Esophagus squamous epithelium (tissue), 4 donors: ENCODE measurements at regions not wholly inside any gene's neighbourhood (a gene's known extent, or its start where the extent isn't known, plus 50 kb on each side); places are given as distances from the start of the nearest gene placed in this dataset.

Experiments used
- POLR2A ChIP-seq, 4 donors: fragments of 450-650 bp; IDR thresholded peaks; one replicate each; pipeline ENCODE4 v1.6.1; 2017; ENCODE audit warnings: antibody characterized with exemption in 4 of 4, mild to moderate bottlenecking in 4 of 4, moderate library complexity in 3 of 4
- TF ChIP-seq, protein P1 (sequence below), 6 experiments: fragments of 450-650 bp in 4 of 6; fragments of 200-600 bp in 2 of 6; sonication (generic) in 2 of 6; IDR thresholded peaks; one replicate each; pipeline ENCODE4 v1.5.1; 2016 to 2019; ENCODE audit warnings: antibody characterized with exemption in 6 of 6, mild to moderate bottlenecking in 4 of 6, moderate library complexity in 4 of 6

DNA sequence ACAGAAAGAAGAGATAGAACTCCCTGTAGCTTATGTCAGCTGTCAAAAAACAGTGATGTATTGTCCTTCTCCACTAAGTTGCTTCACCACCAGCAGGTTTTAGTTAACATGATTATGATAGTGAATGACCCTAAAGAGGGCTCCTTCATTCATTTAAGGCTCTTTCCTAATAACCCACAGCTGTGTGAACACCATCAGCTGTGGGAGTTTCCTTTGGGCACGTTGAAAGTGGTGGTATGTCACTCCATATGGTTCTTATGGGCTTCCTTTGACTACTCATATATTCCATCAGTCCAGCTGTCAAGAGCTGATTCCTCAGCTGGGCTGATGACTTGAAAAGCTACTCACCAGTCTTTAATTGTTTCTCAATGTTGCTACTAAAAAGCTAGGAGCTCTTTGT lies 210.3 kb downstream of the UBE2E3 start:
- TF ChIP-seq POLR2A (IDR thresholded peaks at IDR 0.05): no peak
- TF ChIP-seq, protein P1, sequence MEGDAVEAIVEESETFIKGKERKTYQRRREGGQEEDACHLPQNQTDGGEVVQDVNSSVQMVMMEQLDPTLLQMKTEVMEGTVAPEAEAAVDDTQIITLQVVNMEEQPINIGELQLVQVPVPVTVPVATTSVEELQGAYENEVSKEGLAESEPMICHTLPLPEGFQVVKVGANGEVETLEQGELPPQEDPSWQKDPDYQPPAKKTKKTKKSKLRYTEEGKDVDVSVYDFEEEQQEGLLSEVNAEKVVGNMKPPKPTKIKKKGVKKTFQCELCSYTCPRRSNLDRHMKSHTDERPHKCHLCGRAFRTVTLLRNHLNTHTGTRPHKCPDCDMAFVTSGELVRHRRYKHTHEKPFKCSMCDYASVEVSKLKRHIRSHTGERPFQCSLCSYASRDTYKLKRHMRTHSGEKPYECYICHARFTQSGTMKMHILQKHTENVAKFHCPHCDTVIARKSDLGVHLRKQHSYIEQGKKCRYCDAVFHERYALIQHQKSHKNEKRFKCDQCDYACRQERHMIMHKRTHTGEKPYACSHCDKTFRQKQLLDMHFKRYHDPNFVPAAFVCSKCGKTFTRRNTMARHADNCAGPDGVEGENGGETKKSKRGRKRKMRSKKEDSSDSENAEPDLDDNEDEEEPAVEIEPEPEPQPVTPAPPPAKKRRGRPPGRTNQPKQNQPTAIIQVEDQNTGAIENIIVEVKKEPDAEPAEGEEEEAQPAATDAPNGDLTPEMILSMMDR (IDR thresholded peaks at IDR 0.05): no peak
